Astrocyte of the cerebellum (primary cell): ENCODE measurements at regions not wholly inside any gene's neighbourhood (a gene's known extent, or its start where the extent isn't known, plus 50 kb on each side); places are given as distances from the start of the nearest gene placed in this dataset.
"Not testable (repeated sequence)": the region's sequence is repeated elsewhere in the genome, so short reads cannot be mapped to it uniquely, and the experiment has no call there.

Experiments
- DNase-seq: peaks from one replicate; pipeline ENCODE4 v3.0.0-alpha.2; 2011; ENCODE audit warnings: low read depth
- H3K4me3 ChIP-seq: 2 replicates; pipeline ENCODE4 v1.5.1; 2011; ENCODE audit warnings: mild to moderate bottlenecking, low read depth, low read length, moderate library complexity
- in situ Hi-C: cut with HindIII; loops from 2 replicates; pipeline ENCODE4 v1.10.0; 2017; ENCODE audit warnings: low sequenced_read_pairs
- TF ChIP-seq, protein P1 (sequence below): IDR thresholded peaks from 2 replicates; pipeline ENCODE4 v1.5.1; 2012; ENCODE audit warnings: low read length, low read depth, moderate library complexity, mild to moderate bottlenecking; ENCODE audit errors: missing control alignments

- TF ChIP-seq, protein P1, sequence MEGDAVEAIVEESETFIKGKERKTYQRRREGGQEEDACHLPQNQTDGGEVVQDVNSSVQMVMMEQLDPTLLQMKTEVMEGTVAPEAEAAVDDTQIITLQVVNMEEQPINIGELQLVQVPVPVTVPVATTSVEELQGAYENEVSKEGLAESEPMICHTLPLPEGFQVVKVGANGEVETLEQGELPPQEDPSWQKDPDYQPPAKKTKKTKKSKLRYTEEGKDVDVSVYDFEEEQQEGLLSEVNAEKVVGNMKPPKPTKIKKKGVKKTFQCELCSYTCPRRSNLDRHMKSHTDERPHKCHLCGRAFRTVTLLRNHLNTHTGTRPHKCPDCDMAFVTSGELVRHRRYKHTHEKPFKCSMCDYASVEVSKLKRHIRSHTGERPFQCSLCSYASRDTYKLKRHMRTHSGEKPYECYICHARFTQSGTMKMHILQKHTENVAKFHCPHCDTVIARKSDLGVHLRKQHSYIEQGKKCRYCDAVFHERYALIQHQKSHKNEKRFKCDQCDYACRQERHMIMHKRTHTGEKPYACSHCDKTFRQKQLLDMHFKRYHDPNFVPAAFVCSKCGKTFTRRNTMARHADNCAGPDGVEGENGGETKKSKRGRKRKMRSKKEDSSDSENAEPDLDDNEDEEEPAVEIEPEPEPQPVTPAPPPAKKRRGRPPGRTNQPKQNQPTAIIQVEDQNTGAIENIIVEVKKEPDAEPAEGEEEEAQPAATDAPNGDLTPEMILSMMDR, result no peak
- H3K4me3 ChIP-seq, result no peak overlapping the region
- in situ Hi-C loops, result no loop called here
- no peak for DNase-seq
Measured at GRCh38 chr11:87604350-87604749, 566.6 kb downstream of the TMEM135 start.

DNA sequence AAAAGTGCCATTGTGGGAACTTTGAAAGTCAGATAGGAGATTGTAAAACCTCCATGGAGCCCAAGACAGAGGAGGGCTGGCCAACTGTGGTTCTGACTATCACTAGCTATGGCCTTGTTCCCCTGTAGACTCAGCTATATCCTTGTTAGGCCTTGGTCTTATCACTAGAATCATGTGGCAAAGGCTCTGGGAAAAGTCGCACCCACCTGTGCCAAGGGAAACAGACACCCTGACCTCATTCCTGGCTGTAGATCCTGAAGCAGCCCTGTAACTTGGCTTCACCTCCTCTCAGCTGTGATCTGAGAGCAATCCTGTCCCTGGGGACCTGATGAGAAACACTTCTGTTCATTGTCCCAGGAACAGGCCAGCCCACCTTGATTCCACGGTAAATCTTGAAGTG, 566.2 kb downstream of the TMEM135 start:
- in situ Hi-C loops, result no loop called here
- no peak for DNase-seq
- TF ChIP-seq, protein P1, result no peak
- no peak overlapping the region for H3K4me3 ChIP-seq

- H3K4me3 ChIP-seq, result no peak overlapping the region
- in situ Hi-C loops, result no loop called here
- TF ChIP-seq, protein P1, result no peak
- DNase-seq, result no peak
Measured at GRCh38 chr11:87602776-87603175, 565.0 kb downstream of the TMEM135 start.

DNA sequence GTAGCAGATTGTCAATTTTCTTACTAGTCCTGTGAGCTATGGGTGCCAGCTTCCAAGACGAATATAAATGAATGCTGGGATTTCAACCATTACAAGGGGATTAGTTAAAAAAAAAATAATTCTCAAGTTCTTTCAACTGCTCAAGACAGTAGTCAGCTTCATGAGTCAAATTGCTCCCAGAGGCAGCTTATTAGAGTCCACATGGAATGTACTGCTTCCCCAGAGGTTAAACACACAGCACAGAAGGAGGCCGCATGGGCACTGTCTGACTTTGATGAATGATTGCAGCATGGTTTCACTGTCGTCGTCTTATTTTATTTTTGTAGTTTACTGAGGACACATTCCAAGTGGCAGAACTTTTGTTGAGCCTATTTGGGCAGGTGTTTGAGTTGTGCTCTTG, 563.2 kb downstream of the TMEM135 start:
- no peak overlapping the region for H3K4me3 ChIP-seq
- in situ Hi-C loops, result no loop called here
- no peak for DNase-seq
- TF ChIP-seq, protein P1, result no peak

DNA sequence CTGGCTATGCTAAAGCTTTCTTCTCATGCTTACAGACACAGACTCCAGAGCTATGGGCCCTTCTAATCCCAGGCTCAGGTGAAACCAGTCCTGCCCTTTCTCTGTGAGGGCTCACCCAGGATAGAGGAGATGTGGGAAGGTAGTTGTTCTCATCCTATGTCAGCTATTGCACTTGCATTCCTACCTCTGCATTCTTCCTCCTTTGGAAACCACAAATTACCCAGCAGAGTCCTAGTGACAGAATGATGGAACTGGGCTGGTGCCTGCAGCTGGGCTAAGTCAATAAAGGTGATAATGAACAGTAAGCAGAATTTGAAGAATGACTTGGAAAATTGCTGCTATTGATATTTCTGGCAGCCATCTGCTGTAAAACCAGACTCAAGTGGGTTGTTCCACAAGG, 560.0 kb downstream of the TMEM135 start:
- DNase-seq, result no peak
- TF ChIP-seq, protein P1, result no peak
- in situ Hi-C loops, result no loop called here
- H3K4me3 ChIP-seq, result no peak overlapping the region

DNA sequence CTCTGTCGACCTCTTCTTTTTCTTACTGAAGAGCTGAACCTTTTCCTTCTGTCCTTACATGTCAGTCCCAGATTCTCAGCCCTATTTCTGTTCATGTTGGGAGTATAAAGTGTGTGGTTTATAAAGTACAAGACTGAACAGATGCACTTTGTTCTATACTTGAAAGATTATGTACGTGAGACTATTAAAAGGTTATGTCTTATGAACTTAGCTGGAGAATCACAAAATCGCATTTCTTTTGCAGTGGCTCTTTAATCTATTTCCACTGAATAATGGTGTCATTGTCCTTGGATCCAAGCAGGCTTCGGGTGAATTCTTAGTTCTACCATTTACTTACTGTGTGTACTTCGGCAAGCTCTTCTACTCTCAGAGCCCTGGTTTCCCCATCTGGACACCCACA, 558.4 kb downstream of the TMEM135 start:
- H3K4me3 ChIP-seq, result no peak overlapping the region
- no peak for DNase-seq
- TF ChIP-seq, protein P1, result no peak
- in situ Hi-C loops, result no loop called here

DNA sequence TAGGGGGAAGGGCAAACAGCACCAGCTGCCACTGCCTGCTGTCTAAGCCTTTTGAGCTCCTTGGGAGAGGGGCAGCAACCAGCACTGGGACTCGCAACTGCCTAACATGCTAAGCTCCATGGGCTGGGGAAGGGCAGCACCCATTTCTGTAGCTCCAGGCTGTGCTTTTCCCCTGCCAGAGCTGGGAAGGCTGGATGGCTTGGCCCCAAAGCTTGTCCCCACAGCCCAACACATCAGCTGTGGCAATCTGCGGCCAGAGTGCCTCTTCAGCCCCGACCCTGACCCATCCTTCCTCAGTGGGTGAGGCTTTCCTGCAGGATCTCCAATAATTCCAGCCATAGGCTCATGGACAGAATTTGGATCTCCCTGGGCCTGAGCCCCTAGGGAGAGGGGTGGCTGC, 551.3 kb downstream of the TMEM135 start:
- DNase-seq, result no peak
- TF ChIP-seq, protein P1, result no peak
- in situ Hi-C loops, result no loop called here
- H3K4me3 ChIP-seq, result no peak overlapping the region

- DNase-seq, H3K4me3 ChIP-seq, in situ Hi-C loops: not testable (repeated sequence)
Measured at GRCh38 chr11:87585613-87586012, 547.9 kb downstream of the TMEM135 start.
